IMR-90 (cell line): ENCODE measurements at regions not wholly inside any gene's neighbourhood (a gene's known extent, or its start where the extent isn't known, plus 50 kb on each side); places are given as distances from the start of the nearest gene placed in this dataset.

Source experiments
- ATAC-seq: fragments of 200-7000 bp; cut with Tn5 transposase; 2 replicates; pipeline ENCODE4 v1.9.1; 2020; ENCODE audit warnings: low read depth, mild to moderate bottlenecking, moderate library complexity
- BruUV-seq: library from RNA; stranded (reverse); fragments of 400-500 nt; replicated peaks from 2 replicates; lab custom pipeline; 2021; lab: Mats Ljungman, UMichigan
- CTCF ChIA-PET: fragments of 300-600 bp; formaldehyde crosslinking; extraction: SDS; loops from one replicate; lab custom pipeline; 2021; ENCODE audit warnings: antibody characterized with exemption; lab: Yijun Ruan, JAX
- POLR2A ChIA-PET: fragments of 300-600 bp; sonication (Branson Sonifier 250); formaldehyde crosslinking; loops from one replicate; lab custom pipeline; 2022; ENCODE audit warnings: antibody characterized with exemption; ENCODE audit not compliant: unreplicated experiment; lab: Charles Lee
- DNase-seq: peaks from one replicate; pipeline ENCODE4 v3.0.0; 2013
- H2AFZ ChIP-seq: replicated peaks from 2 replicates; pipeline ENCODE3; 2013; ENCODE audit warnings: low read length, mild to moderate bottlenecking; ENCODE audit not compliant: poor library complexity
- H2AK5ac ChIP-seq: 2 replicates; pipeline ENCODE4 v1.6.1; 2013; ENCODE audit warnings: low read depth, low read length, inconsistent platforms
- H2AK9ac ChIP-seq: replicated peaks from 2 replicates; pipeline ENCODE3; 2013; ENCODE audit warnings: mild to moderate bottlenecking, low read depth, low read length, moderate library complexity; ENCODE audit not compliant: poor library complexity
- H2BK120ac ChIP-seq: 2 replicates; pipeline ENCODE4 v1.6.1; 2013; ENCODE audit warnings: low read depth, low read length, inconsistent platforms
- H2BK15ac ChIP-seq: 3 replicates; pipeline ENCODE4 v1.6.1; 2013; ENCODE audit warnings: low read depth, low read length, inconsistent platforms
- H2BK20ac ChIP-seq: 2 replicates; pipeline ENCODE4 v1.6.1; 2013; ENCODE audit warnings: low read depth, mild to moderate bottlenecking, inconsistent platforms, low read length, moderate library complexity
- H2BK5ac ChIP-seq: 2 replicates; pipeline ENCODE4 v1.6.1; 2013; ENCODE audit warnings: mild to moderate bottlenecking, low read depth, low read length, inconsistent platforms; ENCODE audit not compliant: poor library complexity, severe bottlenecking
- H3K14ac ChIP-seq: replicated peaks from 2 replicates; pipeline ENCODE4 v1.6.1; 2013; ENCODE audit warnings: low read depth, low read length, inconsistent platforms
- H3K18ac ChIP-seq: 2 replicates; pipeline ENCODE4 v1.6.1; 2013; ENCODE audit warnings: low read depth, low read length, control low read depth
- H3K23ac ChIP-seq: 2 replicates; pipeline ENCODE4 v1.6.1; 2013; ENCODE audit warnings: low read depth, low read length, inconsistent platforms
- H3K27ac ChIP-seq: 2 replicates; pipeline ENCODE4 v1.5.1; 2013; ENCODE audit warnings: mild to moderate bottlenecking, control low read depth, low read length; ENCODE audit not compliant: insufficient read depth
- H3K27me3 ChIP-seq: 2 replicates; pipeline ENCODE4 v1.6.1; 2013; ENCODE audit warnings: low read length; ENCODE audit not compliant: control insufficient read depth, insufficient read depth
- H3K36me3 ChIP-seq: 2 replicates; pipeline ENCODE4 v1.6.1; 2013; ENCODE audit warnings: low read length, mixed read lengths; ENCODE audit not compliant: control insufficient read depth, insufficient read depth
- H3K4ac ChIP-seq: 2 replicates; pipeline ENCODE4 v1.6.1; 2013; ENCODE audit warnings: low read depth, low read length, inconsistent platforms
- H3K4me1 ChIP-seq: 2 replicates; pipeline ENCODE4 v1.6.1; 2013; ENCODE audit warnings: low read length, mixed read lengths; ENCODE audit not compliant: control insufficient read depth, insufficient read depth
- H3K4me2 ChIP-seq: 2 replicates; pipeline ENCODE4 v1.6.1; 2013; ENCODE audit warnings: low read depth, mild to moderate bottlenecking, control low read depth, low read length, moderate library complexity
- H3K4me3 ChIP-seq: 2 replicates; pipeline ENCODE4 v1.5.1; 2013; ENCODE audit warnings: low read depth, mild to moderate bottlenecking, control low read depth, low read length, moderate library complexity; ENCODE audit not compliant: insufficient read depth
- H3K56ac ChIP-seq: 2 replicates; pipeline ENCODE4 v1.6.1; 2013; ENCODE audit warnings: low read length, inconsistent platforms; ENCODE audit not compliant: insufficient read depth; ENCODE audit errors: extremely low read depth
- H3K79me1 ChIP-seq, 2 experiments: 2 replicates each; pipeline ENCODE4 v1.6.1; 2013; ENCODE audit warnings: low read length in 2 of 2, inconsistent platforms in 1 of 2, low read depth in 1 of 2
- H3K9ac ChIP-seq: 2 replicates; pipeline ENCODE4 v1.6.1; 2013; ENCODE audit warnings: low read depth, low read length, control low read depth
- H3K9me1 ChIP-seq: 2 replicates; pipeline ENCODE4 v1.6.1; 2013; ENCODE audit warnings: low read length, inconsistent platforms; ENCODE audit not compliant: insufficient read depth
- H3K9me3 ChIP-seq: 2 replicates; pipeline ENCODE4 v1.6.1; 2013; ENCODE audit warnings: low read length; ENCODE audit not compliant: control insufficient read depth, insufficient read depth
- H4K20me1 ChIP-seq: 2 replicates; pipeline ENCODE4 v1.6.1; 2013; ENCODE audit warnings: low read length, inconsistent platforms; ENCODE audit not compliant: insufficient read depth
- H4K5ac ChIP-seq: 2 replicates; pipeline ENCODE4 v1.6.1; 2013; ENCODE audit warnings: mild to moderate bottlenecking, low read depth, low read length, control low read depth
- H4K8ac ChIP-seq, 2 experiments: 2 replicates each; pipeline ENCODE4 v1.6.1; 2013; ENCODE audit warnings: low read depth in 2 of 2, low read length in 2 of 2, control low read depth in 1 of 2, inconsistent platforms in 1 of 2
- H4K91ac ChIP-seq: 2 replicates; pipeline ENCODE4 v1.6.1; 2013; ENCODE audit warnings: low read depth, low read length, inconsistent platforms; ENCODE audit not compliant: insufficient read depth
- BHLHE40 ChIP-seq: fragments of 150-350 bp; IDR thresholded peaks from 2 replicates; pipeline ENCODE4 v1.6.1; 2016; ENCODE audit warnings: mild to moderate bottlenecking, low read depth, low read length
- CEBPB ChIP-seq: IDR thresholded peaks from 2 replicates; pipeline ENCODE4 v1.6.1; 2012; ENCODE audit warnings: low read depth, low read length, improper control_type of control experiment
- CHD1 ChIP-seq: IDR thresholded peaks from 2 replicates; pipeline ENCODE4 v1.6.1; 2012; ENCODE audit warnings: low read depth, low read length, improper control_type of control experiment
- CTCF ChIP-seq: conservative IDR thresholded peaks from 2 replicates; pipeline ENCODE4 v1.5.1; 2012; ENCODE audit warnings: mild to moderate bottlenecking, low read depth, low read length, improper control_type of control experiment
- FOS ChIP-seq: fragments of 150-350 bp; IDR thresholded peaks from 2 replicates; pipeline ENCODE4 v1.6.1; 2016; ENCODE audit warnings: low read depth, low read length
- MAFK ChIP-seq: IDR thresholded peaks from 2 replicates; pipeline ENCODE4 v1.6.1; 2012; ENCODE audit warnings: low read depth, low read length, improper control_type of control experiment
- MAZ ChIP-seq: IDR thresholded peaks from 2 replicates; pipeline ENCODE4 v1.6.1; 2012; ENCODE audit warnings: low read depth, mild to moderate bottlenecking, low read length, improper control_type of control experiment, moderate library complexity, borderline replicate concordance
- MXI1 ChIP-seq: IDR thresholded peaks from 2 replicates; pipeline ENCODE4 v1.6.1; 2012; ENCODE audit warnings: low read depth, mild to moderate bottlenecking, low read length, moderate library complexity, borderline replicate concordance
- NFE2L2 ChIP-seq: fragments of 150-350 bp; IDR thresholded peaks from 2 replicates; pipeline ENCODE4 v1.6.1; 2016; ENCODE audit warnings: low read depth, mild to moderate bottlenecking, low read length
- POLR2A ChIP-seq: IDR thresholded peaks from 2 replicates; pipeline ENCODE4 v1.6.1; 2012; ENCODE audit warnings: mild to moderate bottlenecking, low read depth, low read length
- RAD21 ChIP-seq: IDR thresholded peaks from 2 replicates; pipeline ENCODE4 v1.6.1; 2012; ENCODE audit warnings: low read length, improper control_type of control experiment
- RCOR1 ChIP-seq: IDR thresholded peaks from 2 replicates; pipeline ENCODE4 v1.6.1; 2012; ENCODE audit warnings: mild to moderate bottlenecking, low read length, improper control_type of control experiment; ENCODE audit not compliant: insufficient replicate concordance
- RFX5 ChIP-seq: IDR thresholded peaks from 2 replicates; pipeline ENCODE4 v1.8.0; 2012; ENCODE audit warnings: low read depth, mild to moderate bottlenecking, low read length, moderate library complexity
- SMC3 ChIP-seq: fragments of 150-350 bp; IDR thresholded peaks from 2 replicates; pipeline ENCODE4 v1.6.1; 2016; ENCODE audit warnings: low read depth, mild to moderate bottlenecking, antibody characterized with exemption, low read length, moderate library complexity
- USF2 ChIP-seq: fragments of 150-350 bp; IDR thresholded peaks from 2 replicates; pipeline ENCODE4 v1.6.1; 2017; ENCODE audit warnings: mild to moderate bottlenecking, antibody characterized with exemption, low read length, low read depth
- WGBS, 2 experiments: methylation state at CpG; one replicate each; pipeline versions ENCODE4 v1.1.5 to v1.1.7; 2013; ENCODE audit warnings: missing lambda C conversion rate in 2 of 2; ENCODE audit not compliant: insufficient read length in 1 of 2; ENCODE audit errors: extremely low coverage in 2 of 2; 5-methylcytosine and 5-hydroxymethylcytosine counted together
- dilution Hi-C: fragments of 300-500 bp; cut with HindIII; formaldehyde crosslinking; loops from one replicate; pipeline ENCODE4 v1.14.3; 2018; ENCODE audit warnings: low sequenced_read_pairs; ENCODE audit not compliant: unreplicated experiment
- in situ Hi-C: fragments of 300-500 bp; cut with MboI; formaldehyde crosslinking; loops from 3 replicates; pipeline ENCODE4 v1.14.3; 2019; ENCODE audit warnings: low sequenced_read_pairs, inconsistent platforms, mixed read lengths
- intact Hi-C: fragments of 100-400 bp; cut with micrococcal nuclease; formaldehyde crosslinking; loops from 2 replicates; pipeline ENCODE4 v1.10.0; 2022
- TF ChIP-seq, protein P1 (sequence below): fragments of 150-350 bp; IDR thresholded peaks from 2 replicates; pipeline ENCODE4 v1.6.1; 2016; ENCODE audit warnings: low read depth, mild to moderate bottlenecking, low read length, moderate library complexity, borderline replicate concordance

DNA sequence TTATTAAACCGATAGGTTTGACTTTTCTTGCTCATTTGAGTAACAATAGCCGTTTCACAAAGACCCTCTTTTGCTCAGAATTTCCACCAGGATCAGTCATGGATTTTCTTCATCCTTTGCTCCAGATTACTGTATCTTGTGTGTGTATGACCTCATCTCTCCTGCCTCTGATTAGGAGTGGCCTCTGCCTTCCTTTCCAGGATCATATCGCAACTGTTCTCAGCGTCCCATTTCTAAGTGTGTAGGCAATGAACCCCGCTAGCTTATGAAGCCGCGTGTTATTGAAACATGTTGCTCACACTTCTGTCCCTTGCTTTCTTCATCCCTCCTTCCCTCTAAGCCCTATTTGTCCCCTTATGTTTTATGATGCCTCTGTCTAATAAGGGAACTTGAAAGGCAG lies 169.8 kb upstream of the RPS23 start:
- H3K27ac ChIP-seq: no peak overlapping the region
- no peak overlapping the region for H3K18ac ChIP-seq
- no peaks in the 10 kb centered on the region for H3K9me1 ChIP-seq
- no peaks in the 10 kb centered on the region for H3K36me3 ChIP-seq
- no peak overlapping the region for H2AK9ac ChIP-seq
- H3K27me3 ChIP-seq: peaks cover 24% of the 10 kb centered on the region
- no TSS peak for BruUV-seq
- in situ Hi-C loops (no loop called here), dilution Hi-C loops (no loop called here), intact Hi-C loops (no loop called here)
- H2BK15ac ChIP-seq: no peak overlapping the region
- no peak overlapping the region for H2AFZ ChIP-seq
- ATAC-seq (no peak), DNase-seq (no peak)
- H3K4me2 ChIP-seq: no peak overlapping the region
- ChIA-PET POLR2A (no interaction called here), CTCF (no interaction called here)
- H3K56ac ChIP-seq: no peak overlapping the region
- H2BK5ac ChIP-seq: no peak overlapping the region
- no peaks in the 10 kb centered on the region for H3K79me1 ChIP-seq
- TF ChIP-seq NFE2L2 (no peak), FOS (no peak), USF2 (no peak), POLR2A (no peak), RFX5 (no peak), MXI1 (no peak), SMC3 (no peak), RAD21 (no peak), BHLHE40 (no peak), MAFK (no peak), CTCF (no peak), CHD1 (no peak), MAZ (no peak), RCOR1 (no peak), CEBPB (no peak)
- TF ChIP-seq, protein P1, sequence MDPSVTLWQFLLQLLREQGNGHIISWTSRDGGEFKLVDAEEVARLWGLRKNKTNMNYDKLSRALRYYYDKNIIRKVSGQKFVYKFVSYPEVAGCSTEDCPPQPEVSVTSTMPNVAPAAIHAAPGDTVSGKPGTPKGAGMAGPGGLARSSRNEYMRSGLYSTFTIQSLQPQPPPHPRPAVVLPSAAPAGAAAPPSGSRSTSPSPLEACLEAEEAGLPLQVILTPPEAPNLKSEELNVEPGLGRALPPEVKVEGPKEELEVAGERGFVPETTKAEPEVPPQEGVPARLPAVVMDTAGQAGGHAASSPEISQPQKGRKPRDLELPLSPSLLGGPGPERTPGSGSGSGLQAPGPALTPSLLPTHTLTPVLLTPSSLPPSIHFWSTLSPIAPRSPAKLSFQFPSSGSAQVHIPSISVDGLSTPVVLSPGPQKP: no peak
- 100% methylated on average over 2 of the region's 7 CpGs; no CpG with 5 or more reads in 1 of the 2 experiments for WGBS, 2 experiments
- H4K20me1 ChIP-seq: no peaks in the 10 kb centered on the region
- H3K4ac ChIP-seq: no peak overlapping the region
- no peak overlapping the region for H2BK20ac ChIP-seq
- H3K9me3 ChIP-seq: no peaks in the 10 kb centered on the region
- H4K91ac ChIP-seq: no peak overlapping the region
- no peaks in the 10 kb centered on the region for H3K4me1 ChIP-seq
- H3K9ac ChIP-seq: no peak overlapping the region
- no peak overlapping the region for H3K23ac ChIP-seq
- no peak overlapping the region for H2BK120ac ChIP-seq
- no peak overlapping the region for H4K8ac ChIP-seq
- H3K14ac ChIP-seq: no peak overlapping the region
- H4K5ac ChIP-seq: no peak overlapping the region
- no peak overlapping the region for H2AK5ac ChIP-seq
- no peak overlapping the region for H3K4me3 ChIP-seq
